ENCODE measurements at regions not wholly inside any gene's neighbourhood (a gene's known extent, or its start where the extent isn't known, plus 50 kb on each side); places are given as distances from the start of the nearest gene placed in this dataset.
"Not testable (repeated sequence)": the region's sequence is repeated elsewhere in the genome, so short reads cannot be mapped to it uniquely, and the experiment has no call there.

DNA sequence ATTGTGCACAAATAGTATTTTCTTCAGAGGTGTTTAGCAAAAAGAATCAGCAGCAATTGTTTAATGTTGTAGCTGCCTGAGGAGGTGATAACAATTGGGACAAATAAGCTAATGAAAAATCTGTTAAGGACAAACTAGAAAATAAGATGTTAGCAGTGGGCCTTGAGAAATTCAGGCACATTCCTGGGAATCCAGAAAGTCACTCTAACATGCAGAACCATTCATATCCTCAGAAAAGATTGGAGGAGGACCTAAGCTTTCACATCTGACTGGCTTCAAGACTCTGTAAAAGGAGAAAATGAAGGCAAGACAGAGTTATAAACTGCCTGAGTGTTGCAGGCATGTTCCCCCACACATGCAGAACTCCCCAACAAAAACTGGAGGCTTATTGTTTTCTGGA is 353.5 kb upstream of the RGPD4 start:
- H3K27ac Mint-ChIP-seq: no peak overlapping the region
- no peak for ATAC-seq (replicated peaks)
- H3K27me3 Mint-ChIP-seq: no peaks in the 10 kb centered on the region
- no peak overlapping the region for H3K4me3 Mint-ChIP-seq
- no peaks in the 10 kb centered on the region for H3K36me3 Mint-ChIP-seq (ENCODE audit: low read depth)
- H3K9me3 Mint-ChIP-seq: peaks cover 4% of the 10 kb centered on the region
- H3K4me1 Mint-ChIP-seq: no peaks in the 10 kb centered on the region

DNA sequence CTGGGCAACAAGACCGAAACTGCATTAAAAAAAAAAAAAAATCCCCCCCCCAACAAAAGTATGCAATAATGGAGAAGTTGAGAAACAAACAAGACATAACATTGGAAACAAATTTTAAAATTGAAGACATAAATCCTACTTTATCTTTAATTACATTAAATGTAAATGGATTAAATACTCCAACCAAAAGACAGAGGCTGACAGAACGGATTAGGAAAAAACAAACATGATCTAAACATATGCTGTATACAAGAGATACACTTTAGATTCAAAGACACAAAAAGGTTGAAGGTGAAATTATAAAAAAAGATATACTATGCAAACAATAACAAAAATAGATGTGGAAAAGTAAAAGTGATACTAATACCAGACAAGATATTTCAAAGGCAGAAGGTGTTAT is 350.8 kb upstream of the RGPD4 start:
- ATAC-seq (replicated peaks): no peak
- H3K9me3 Mint-ChIP-seq: peaks cover 1% of the 10 kb centered on the region
- H3K4me1 Mint-ChIP-seq: no peaks in the 10 kb centered on the region
- H3K4me3 Mint-ChIP-seq: no peak overlapping the region
- H3K36me3 Mint-ChIP-seq (ENCODE audit: low read depth): no peaks in the 10 kb centered on the region
- H3K27me3 Mint-ChIP-seq: no peaks in the 10 kb centered on the region
- no peak overlapping the region for H3K27ac Mint-ChIP-seq

DNA sequence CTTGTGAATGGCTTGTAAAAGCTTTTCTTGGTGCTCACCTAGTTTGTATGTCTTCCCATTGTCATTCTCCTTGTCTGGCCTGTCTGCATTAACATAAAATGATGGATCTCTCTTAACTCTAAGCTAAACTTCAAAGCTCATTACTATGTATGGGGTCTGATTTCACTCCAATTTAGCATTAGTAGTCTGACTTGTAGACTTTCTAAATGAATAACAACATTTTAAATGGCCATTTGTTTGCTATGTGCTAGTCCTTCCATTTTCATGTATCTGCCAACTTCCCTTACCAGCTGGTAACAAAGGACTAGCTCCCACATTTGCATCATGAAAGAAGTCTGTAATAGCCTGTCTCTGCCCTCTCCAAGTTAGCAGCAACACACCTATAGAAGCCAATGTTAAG is 324.2 kb upstream of the RGPD4 start:
- H3K4me3 Mint-ChIP-seq: no peak overlapping the region
- H3K27me3 Mint-ChIP-seq: no peaks in the 10 kb centered on the region
- no peaks in the 10 kb centered on the region for H3K4me1 Mint-ChIP-seq
- no peaks in the 10 kb centered on the region for H3K36me3 Mint-ChIP-seq (ENCODE audit: low read depth)
- H3K9me3 Mint-ChIP-seq: peaks cover 7% of the 10 kb centered on the region
- no peak overlapping the region for H3K27ac Mint-ChIP-seq
- ATAC-seq (replicated peaks): no peak

- H3K36me3 Mint-ChIP-seq (ENCODE audit: low read depth): no peaks in the 10 kb centered on the region
- peaks cover 7% of the 10 kb centered on the region for H3K9me3 Mint-ChIP-seq
- H3K27me3 Mint-ChIP-seq: no peaks in the 10 kb centered on the region
- no peak overlapping the region for H3K4me3 Mint-ChIP-seq
- H3K4me1 Mint-ChIP-seq: no peaks in the 10 kb centered on the region
- ATAC-seq (replicated peaks): no peak
- no peak overlapping the region for H3K27ac Mint-ChIP-seq
Observed at GRCh38 chr2:107511970-107512789, 314.5 kb upstream of the RGPD4 start.

GRCh38 chr2:107525406-107525805 is 301.3 kb upstream of the RGPD4 start:
- no peak for ATAC-seq (replicated peaks)
- H3K4me3 Mint-ChIP-seq: no peak overlapping the region
- no peaks in the 10 kb centered on the region for H3K4me1 Mint-ChIP-seq
- H3K27me3 Mint-ChIP-seq: no peaks in the 10 kb centered on the region
- no peak overlapping the region for H3K27ac Mint-ChIP-seq
- peaks cover 3% of the 10 kb centered on the region for H3K9me3 Mint-ChIP-seq
- no peaks in the 10 kb centered on the region for H3K36me3 Mint-ChIP-seq (ENCODE audit: low read depth)

- peaks cover 3% of the 10 kb centered on the region for H3K9me3 Mint-ChIP-seq
- no peaks in the 10 kb centered on the region for H3K27me3 Mint-ChIP-seq
- H3K4me3 Mint-ChIP-seq: no peak overlapping the region
- no peaks in the 10 kb centered on the region for H3K4me1 Mint-ChIP-seq
- no peak for ATAC-seq (replicated peaks)
- no peak overlapping the region for H3K27ac Mint-ChIP-seq
- no peaks in the 10 kb centered on the region for H3K36me3 Mint-ChIP-seq (ENCODE audit: low read depth)
Observed at GRCh38 chr2:107529146-107529545, 297.5 kb upstream of the RGPD4 start.

- H3K36me3 Mint-ChIP-seq (ENCODE audit: low read depth): no peaks in the 10 kb centered on the region
- H3K4me3 Mint-ChIP-seq: no peak overlapping the region
- H3K27me3 Mint-ChIP-seq: no peaks in the 10 kb centered on the region
- H3K4me1 Mint-ChIP-seq: no peaks in the 10 kb centered on the region
- H3K27ac Mint-ChIP-seq: no peak overlapping the region
- no peak for ATAC-seq (replicated peaks)
- H3K9me3 Mint-ChIP-seq: peaks cover 7% of the 10 kb centered on the region
Observed at GRCh38 chr2:107530046-107530445, 296.6 kb upstream of the RGPD4 start.

GRCh38 chr2:107534926-107535325 is 291.8 kb upstream of the RGPD4 start:
- Mint-ChIP-seq H3K9me3 (peaks cover 4% of the 10 kb centered on the region), H3K27me3 (no peaks in the 10 kb centered on the region), H3K36me3 (ENCODE audit: low read depth) (no peaks in the 10 kb centered on the region), H3K27ac (no peak overlapping the region), H3K4me3 (no peak overlapping the region), H3K4me1 (no peaks in the 10 kb centered on the region)
- no peak for ATAC-seq (replicated peaks)

- H3K27ac Mint-ChIP-seq; H3K9me3 Mint-ChIP-seq; ATAC-seq (replicated peaks); H3K36me3 Mint-ChIP-seq (ENCODE audit: low read depth); H3K4me1 Mint-ChIP-seq; H3K27me3 Mint-ChIP-seq; H3K4me3 Mint-ChIP-seq: not testable (repeated sequence)
Observed at GRCh38 chr2:107535905-107536689, 290.6 kb upstream of the RGPD4 start.

GRCh38 chr2:107542314-107542740 is 284.4 kb upstream of the RGPD4 start:
- no peak for ATAC-seq (replicated peaks)
- Mint-ChIP-seq H3K4me3 (no peak overlapping the region), H3K27ac (no peak overlapping the region), H3K4me1 (no peaks in the 10 kb centered on the region), H3K27me3 (no peaks in the 10 kb centered on the region), H3K36me3 (ENCODE audit: low read depth) (no peaks in the 10 kb centered on the region), H3K9me3 (no peaks in the 10 kb centered on the region)

GRCh38 chr2:107543793-107544192 is 282.9 kb upstream of the RGPD4 start:
- no peaks in the 10 kb centered on the region for H3K36me3 Mint-ChIP-seq (ENCODE audit: low read depth)
- no peak overlapping the region for H3K27ac Mint-ChIP-seq
- no peaks in the 10 kb centered on the region for H3K9me3 Mint-ChIP-seq
- H3K4me3 Mint-ChIP-seq: no peak overlapping the region
- H3K4me1 Mint-ChIP-seq: no peaks in the 10 kb centered on the region
- H3K27me3 Mint-ChIP-seq: no peaks in the 10 kb centered on the region
- no peak for ATAC-seq (replicated peaks)

DNA sequence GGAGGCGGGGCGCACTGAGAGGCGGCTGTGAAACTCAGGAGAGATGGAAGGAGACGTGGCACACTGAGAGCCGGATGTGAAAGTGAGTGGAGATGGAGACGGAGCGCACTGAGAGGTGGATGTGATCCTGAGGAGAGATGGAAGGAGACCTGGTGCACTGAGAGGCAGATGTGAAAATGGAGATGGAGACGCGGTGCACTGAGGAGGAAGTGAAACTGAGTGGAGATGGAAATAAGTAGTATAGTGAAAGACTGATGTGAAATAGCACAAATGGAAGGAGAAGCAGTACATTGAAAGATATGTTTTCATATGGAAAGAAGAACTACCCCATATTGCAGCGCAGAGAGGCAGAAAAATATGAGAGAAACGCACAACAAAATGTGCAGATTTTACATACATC is 281.6 kb upstream of the RGPD4 start:
- H3K4me1 Mint-ChIP-seq: no peaks in the 10 kb centered on the region
- H3K27ac Mint-ChIP-seq: no peak overlapping the region
- no peaks in the 10 kb centered on the region for H3K36me3 Mint-ChIP-seq (ENCODE audit: low read depth)
- ATAC-seq (replicated peaks): no peak
- H3K9me3 Mint-ChIP-seq: no peaks in the 10 kb centered on the region
- H3K27me3 Mint-ChIP-seq: no peaks in the 10 kb centered on the region
- H3K4me3 Mint-ChIP-seq: no peak overlapping the region

DNA sequence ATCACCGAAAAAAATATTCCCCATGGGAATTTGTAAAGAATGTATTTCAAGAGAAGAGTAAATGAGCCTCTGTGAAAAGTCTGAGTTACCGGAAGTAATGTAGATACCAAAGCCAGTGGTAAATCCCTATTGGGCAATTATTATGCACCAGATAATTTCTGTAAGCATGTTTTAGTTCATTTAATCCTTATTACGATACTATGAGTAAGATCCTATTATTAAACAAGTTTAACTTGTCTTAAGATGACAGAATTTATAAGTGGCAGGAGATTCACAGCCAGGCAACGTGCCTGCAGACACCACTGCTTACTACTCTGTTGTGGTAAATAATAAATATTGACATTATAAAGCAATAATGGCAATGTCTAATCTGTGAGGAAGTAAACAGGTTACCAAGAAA is 280.8 kb upstream of the RGPD4 start:
- Mint-ChIP-seq H3K27me3 (no peaks in the 10 kb centered on the region), H3K4me1 (no peaks in the 10 kb centered on the region), H3K4me3 (no peak overlapping the region)

GRCh38 chr2:107548216-107548615 is 278.5 kb upstream of the RGPD4 start:
- Mint-ChIP-seq H3K27me3 (no peaks in the 10 kb centered on the region), H3K27ac (no peak overlapping the region), H3K9me3 (no peaks in the 10 kb centered on the region), H3K4me3 (no peak overlapping the region), H3K36me3 (ENCODE audit: low read depth) (no peaks in the 10 kb centered on the region), H3K4me1 (no peaks in the 10 kb centered on the region)
- no peak for ATAC-seq (replicated peaks)

More for the DNA sequence above, 280.8 kb upstream of the RGPD4 start:
- no peak for ATAC-seq (replicated peaks)
- no peaks in the 10 kb centered on the region for H3K9me3 Mint-ChIP-seq
- H3K36me3 Mint-ChIP-seq (ENCODE audit: low read depth): no peaks in the 10 kb centered on the region
- H3K27ac Mint-ChIP-seq: no peak overlapping the region

- no peak for ATAC-seq (replicated peaks)
- H3K36me3 Mint-ChIP-seq (ENCODE audit: low read depth): no peaks in the 10 kb centered on the region
- H3K27me3 Mint-ChIP-seq: no peaks in the 10 kb centered on the region
- H3K4me3 Mint-ChIP-seq: no peak overlapping the region
- no peaks in the 10 kb centered on the region for H3K9me3 Mint-ChIP-seq
- H3K27ac Mint-ChIP-seq: no peak overlapping the region
- no peaks in the 10 kb centered on the region for H3K4me1 Mint-ChIP-seq
Observed at GRCh38 chr2:107553046-107553445, 273.6 kb upstream of the RGPD4 start.
